GM19438 (cell line): ENCODE measurements at regions not wholly inside any gene's neighbourhood (a gene's known extent, or its start where the extent isn't known, plus 50 kb on each side); places are given as distances from the start of the nearest gene placed in this dataset.
"Not testable (repeated sequence)": the region's sequence is repeated elsewhere in the genome, so short reads cannot be mapped to it uniquely, and the experiment has no call there.

Experiments
- ATAC-seq: cut with Tn5 transposase; IDR thresholded peaks from one replicate; pipeline ENCODE4 v1.9.1; 2021; ENCODE audit warnings: low read depth; ENCODE audit not compliant: unreplicated experiment

DNA sequence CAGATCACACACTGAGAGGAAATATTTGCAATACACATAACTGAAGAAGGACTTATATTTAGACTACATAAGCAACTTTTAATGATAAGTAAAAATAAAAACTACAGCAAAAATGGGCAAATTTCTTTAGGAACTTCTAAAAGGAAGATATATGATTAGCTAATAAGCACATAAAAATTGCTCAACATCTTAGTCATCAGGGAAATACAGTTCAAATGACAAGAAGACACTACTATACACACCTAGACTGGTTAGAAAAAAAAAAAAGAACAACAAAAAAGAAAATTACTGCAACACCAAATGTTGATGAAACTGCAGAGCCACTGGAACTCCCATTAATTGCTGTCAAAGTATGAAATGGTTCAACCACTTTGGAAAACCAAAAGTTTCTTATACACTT is 1247.5 kb upstream of the ACVR2A start:
- ATAC-seq = no peak

DNA sequence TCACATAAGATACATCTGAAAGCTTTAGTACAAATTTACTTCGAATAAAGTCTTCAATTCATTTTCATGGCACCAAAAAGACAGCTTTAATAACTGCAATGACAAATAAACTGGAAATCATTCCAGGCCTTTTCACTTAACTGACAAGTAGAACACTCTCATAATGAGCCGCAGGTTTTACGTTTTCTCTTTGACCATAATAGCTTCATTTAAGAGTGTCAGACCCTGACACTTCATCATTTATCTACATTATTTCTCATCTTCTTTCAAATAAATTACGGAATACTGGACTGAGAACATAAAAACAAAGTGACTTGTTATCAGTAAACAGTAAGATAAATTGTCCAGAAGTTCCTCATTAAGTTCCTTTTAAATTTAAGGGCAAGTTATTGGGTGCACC is 1252.9 kb upstream of the ACVR2A start:
- no peak for ATAC-seq

DNA sequence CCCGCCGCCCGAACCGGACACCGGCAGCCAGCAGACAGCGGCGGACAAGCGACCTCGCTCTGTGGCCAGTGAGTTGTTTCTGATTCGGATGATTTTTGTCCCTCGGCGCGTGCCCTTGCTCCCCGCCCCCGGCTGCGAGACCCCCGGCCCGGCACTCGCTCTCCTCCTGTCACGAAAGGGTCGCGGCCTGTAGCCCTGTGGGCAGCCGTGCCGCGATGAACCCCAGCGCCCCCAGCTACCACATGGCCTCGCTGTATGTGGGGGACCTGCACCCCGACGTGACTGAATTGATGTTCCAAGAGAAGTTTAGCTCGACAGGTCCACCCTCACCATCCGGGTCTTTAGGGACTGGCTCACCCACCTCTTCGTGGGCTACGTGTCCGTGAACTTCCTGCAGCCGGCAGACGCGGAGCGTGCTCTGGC is 1257.5 kb upstream of the ACVR2A start:
- ATAC-seq = no peak

DNA sequence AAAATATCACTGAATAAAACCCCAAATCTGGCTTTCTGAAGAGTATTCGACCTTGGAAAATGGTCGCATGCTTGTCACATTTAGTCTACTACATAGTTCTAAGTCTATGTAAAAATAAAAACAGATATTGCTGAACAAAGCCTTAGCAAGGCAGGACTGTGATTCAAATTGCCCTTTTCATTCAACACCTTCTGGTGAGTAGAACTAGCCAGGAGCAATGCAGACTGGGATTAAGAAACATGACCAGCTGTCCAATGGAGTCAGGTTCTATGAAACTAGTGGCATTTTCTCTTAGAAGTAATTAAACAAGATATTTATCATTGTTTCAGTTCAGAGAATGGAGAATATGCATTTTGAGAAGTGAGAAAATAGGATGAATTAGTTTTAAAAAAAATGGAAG is 1260.5 kb upstream of the ACVR2A start:
- ATAC-seq = no peak

DNA sequence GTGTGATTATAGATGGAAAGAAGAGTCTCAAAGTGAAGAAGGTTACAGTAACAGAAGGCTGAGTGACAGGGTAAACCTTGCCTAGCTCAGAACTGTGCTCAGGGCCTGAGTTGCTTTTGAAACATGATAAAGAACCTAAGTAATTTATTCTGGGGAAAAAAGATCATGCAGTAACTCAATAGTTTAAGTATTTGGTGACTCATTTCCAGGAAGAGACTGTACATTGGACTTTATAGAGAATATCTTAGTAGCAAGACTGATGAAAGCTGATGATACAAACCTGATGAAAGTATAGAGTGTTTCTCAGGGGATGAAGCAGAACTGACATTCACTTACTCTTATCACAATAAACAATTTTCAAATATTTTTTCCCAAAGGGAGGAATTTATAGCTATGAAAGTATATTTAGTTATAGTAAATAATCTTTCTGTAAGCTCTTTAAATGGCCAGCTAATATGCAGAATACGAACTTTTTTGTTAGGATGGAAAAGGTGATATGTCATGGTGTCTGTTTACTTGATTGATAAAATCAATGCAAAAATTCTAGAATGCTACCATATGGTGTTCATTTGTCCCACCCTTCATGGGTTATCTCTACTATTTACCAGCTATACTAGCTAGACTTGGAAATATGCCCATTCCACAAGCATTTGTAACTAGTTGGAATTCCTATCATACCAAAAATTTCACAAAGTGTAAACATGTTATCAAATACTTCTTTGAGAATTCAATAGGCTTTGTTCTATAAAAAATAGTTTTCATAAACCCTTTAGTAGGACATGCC is 1265.5 kb upstream of the ACVR2A start:
- ATAC-seq = no peak

DNA sequence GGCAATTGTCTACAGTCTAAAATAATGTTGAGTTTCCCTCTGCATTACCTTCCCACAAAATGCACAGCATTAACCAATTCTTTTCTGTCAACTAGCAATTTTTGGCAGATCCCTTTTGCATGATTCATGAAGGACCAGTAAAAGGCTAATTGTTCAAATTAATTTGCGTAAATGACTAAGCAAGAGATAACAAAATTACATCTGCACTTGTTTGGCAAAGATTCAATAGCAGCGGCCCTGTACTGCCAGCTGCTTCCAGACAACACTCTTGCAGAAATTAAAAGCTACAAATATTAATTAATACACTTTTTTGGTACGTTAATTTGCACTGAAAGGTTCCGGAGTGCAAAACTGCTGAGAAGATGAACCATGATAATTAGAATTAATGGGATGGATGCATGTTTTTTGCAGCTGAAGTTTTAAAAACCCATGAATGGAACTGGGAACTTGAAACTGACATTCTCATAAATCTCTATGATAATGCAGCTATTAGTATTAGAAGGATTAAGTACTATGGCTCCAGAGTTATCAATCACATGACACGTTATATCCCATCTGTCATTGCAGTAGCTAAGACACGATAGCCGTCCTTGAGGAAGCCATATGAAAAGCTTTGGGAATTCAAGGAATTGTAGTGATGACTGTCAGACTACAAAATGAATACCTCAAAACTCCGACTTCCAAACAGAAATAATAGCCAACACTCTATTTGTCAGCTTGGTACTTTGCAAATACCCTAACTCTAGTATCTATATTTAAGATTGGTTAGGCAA is 1268.3 kb upstream of the ACVR2A start:
- no peak for ATAC-seq

DNA sequence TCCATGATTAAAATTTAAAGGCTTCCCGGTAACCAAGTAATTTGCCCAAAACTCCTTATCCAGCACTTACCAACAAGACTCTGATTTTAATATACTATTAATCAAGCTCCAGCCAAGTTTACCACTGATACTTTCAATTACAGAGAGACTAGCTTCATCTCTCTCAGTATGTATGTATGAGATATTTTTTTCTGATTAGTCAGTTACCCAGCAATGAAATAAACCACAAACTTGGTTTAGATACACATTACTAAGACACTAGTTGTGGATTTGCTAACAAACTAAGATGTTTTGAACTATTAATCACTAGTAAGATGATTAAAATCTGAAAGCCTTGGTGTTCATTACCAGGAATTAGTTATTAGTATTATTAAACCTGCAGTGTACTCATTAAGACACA is 1272.2 kb upstream of the ACVR2A start:
- no peak for ATAC-seq

DNA sequence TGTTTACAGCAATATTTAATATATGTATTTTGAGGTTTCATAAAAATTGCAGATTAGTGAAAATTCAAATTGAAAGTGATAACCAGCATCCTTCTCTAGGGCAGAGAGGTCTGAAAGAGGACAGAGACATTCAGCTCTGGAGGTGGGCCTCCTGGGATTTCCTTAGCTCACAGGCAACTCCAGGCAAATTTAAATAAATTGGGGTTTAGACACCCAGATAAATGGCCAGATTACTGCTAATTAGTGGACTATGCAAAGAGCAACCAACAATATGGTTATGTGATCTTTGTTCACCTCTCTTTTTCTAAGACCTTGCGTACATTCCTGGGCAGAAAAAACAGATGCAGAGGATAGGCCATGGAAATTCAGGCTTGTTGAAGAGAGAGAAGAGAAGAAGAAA is 1282.8 kb upstream of the ACVR2A start:
- no peak for ATAC-seq

DNA sequence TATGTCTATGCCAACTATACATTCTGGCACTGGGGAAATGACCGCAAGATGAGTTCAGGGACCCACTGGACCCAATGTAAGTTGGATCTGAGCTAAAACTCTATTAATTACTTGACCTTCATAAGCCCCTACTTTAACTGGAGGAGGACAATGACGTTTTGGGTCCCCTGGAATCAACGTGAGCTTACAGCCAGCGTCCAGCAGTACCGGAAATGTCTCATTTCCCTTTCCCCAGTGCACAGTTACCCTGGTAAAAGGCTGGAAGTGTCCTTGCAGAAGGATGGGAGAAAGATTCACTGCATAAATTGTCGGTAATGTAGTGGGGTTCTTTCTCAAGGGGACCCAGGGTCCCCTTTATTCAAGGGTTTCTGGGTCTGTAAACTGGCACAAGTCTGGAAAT is 1297.6 kb upstream of the ACVR2A start:
- ATAC-seq = no peak

DNA sequence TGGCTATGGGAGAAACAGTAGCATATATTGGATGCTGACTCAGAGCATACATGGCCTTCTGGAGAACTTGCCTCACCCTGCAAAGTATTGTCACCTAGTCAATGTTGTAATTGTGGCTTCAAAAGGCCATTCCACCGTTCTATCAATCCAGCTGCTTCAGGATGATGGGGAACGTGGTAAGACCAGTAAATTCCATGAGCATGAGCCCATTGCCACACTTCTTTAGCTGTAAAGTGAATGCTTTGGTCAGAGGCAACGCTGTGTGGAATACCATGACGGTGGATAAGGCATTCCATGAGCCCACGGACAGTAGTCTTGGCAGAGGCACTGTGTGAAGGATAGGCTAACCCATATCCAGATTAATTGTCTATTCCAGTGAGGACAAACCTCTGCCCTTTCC is 1300.1 kb upstream of the ACVR2A start:
- no peak for ATAC-seq

DNA sequence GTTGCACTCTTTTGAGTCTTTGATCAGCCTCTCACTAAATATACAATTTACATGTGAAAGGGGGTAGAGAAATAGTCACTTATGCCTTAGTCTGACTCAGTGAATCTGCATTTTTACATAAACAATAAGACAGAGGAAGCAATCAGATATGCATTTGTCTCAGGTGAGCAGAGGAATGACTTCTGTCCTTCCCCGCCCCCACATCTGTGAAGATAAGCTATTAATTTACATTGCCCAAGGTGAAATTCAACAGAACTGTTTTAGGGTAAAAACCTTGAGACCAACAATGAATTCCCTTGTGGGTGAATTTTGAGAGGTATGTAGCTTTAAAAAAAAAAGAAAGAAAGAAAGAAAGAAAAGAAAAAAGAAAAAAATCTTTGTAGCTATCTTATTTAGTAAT is 1302.9 kb upstream of the ACVR2A start:
- ATAC-seq = no peak

DNA sequence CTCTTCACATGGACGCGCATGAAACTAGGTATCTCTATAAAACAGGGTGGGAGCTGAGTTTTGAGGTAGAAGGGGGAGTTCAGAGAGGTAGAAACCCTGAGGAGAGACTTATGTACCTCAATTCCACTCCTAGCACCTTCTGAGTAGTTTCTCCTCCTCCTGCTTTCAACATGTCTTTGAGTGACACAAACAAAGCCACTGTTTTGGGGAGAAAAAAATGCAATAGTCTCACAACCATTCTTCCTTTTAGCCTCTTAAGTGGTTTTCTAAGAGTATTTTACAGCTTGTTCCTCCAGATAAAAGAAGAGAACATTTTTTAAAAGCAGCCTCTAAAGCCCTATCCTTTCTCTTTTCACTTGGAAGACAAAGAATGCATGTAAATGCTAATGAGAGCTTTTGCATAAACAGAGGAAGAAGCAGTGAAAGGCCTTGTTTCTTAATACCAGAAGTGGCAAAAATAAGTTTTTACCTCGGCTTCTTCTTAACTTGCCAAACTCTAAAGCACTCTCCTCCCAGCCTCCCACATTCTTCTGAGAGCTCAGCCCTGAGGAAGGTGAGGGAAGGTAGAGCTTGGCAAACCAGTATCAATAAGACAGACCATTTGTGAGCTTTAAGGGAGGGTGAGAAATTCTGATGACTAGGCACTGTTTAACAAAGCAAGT is 1304.4 kb upstream of the ACVR2A start:
- ATAC-seq = no peak

DNA sequence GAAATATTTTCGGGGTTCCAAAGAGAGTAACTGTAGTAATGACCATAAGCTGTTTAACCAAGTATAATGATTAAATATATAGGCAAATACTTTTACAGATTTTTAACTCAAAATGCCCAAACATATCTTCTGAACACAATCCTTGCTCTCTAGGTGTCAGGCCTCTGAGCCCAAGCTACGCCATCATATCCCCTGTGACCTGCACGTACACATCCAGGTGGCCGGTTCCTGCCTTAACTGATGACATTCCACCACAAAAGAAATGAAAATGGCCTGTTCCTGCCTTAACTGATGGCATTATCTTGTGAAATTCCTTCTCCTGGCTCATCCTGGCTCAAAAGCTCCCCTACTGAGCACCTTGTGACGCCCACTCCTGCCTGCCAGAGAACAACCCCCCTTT is 1305.1 kb upstream of the ACVR2A start:
- not testable (repeated sequence) for ATAC-seq

DNA sequence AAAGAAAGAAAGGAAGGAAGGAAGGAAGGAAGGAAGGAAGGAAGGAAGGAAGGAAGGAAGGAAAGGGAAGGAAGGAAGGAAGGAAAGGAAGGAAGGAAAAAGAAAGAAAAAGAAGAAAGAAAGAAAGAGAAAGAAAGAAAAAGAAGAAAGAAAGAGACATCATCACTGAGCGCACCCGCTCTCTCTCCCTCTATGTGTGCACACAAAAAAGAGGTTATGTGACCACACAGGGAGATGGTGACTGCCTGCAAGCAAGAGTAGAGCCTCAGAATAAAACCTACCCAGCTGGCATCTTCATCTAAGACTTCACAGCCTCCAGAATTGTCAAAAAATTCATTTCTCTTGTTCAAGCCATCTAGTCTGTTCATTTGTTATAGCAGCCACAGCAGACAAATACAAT is 1307.4 kb upstream of the ACVR2A start:
- no peak for ATAC-seq

DNA sequence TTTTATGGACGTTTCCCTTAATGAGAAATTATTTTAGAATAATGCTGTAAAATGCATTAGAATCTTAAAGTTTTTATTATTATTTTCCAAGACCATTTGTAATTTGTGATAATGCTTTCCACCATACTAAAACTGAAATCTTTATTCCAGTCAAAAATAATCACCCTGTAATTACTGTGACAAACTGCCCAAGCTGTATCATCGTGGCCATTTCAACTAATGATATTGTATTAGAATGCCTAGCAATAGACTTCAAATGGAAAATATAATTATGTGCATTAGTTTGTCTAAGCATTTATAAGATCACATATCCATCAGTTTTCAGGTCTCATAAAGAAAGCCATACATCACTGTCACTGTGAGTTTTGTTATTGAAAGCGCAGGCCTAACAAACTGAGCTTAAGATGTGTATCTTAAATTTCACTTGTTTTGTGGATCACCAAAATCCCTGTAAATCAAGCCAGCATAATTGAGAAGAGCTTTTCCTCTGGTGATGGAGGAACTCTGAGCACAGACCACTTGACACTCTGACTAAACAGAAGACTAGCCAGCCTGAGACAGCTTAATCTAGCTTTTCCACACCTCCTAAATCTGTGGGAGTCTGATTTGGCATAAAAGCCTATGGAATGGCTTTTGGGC is 1312.2 kb upstream of the ACVR2A start:
- no peak for ATAC-seq

DNA sequence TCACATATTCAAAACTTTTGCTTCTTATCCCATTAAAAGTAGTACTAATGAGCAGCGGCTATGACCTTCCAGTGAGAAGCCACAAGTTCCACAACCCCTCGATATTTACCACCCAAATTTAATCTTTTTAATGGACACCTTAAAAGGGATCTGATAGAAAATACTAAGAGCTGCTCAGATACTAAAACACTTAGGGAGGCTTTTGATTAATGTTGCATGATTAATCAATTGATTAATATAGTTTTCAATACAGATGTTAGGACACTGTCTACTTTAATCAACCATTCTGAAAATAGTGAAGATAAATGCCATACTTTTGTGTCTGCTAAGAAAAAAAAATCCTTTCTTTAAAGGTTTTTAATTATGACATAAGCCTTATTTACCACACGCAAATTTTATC is 1312.8 kb upstream of the ACVR2A start:
- no peak for ATAC-seq

DNA sequence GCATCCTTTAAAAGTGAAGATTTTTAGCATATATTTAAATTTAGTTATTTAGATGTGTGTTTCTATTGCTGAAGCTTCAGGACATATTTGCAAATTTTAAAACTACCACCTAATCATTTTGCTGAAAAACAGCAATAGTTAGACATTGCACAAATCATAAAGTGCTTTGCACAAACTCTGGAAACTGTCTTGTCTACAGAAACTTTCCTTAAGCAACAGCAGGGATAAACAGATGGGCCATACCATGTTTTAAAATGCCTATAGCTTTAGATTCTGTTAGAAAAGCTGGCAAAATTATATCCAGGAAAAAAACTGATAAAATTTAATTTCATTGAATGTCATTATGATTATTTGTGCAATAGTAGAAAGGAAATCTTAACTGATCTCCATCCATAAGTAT is 1313.9 kb upstream of the ACVR2A start:
- no peak for ATAC-seq

DNA sequence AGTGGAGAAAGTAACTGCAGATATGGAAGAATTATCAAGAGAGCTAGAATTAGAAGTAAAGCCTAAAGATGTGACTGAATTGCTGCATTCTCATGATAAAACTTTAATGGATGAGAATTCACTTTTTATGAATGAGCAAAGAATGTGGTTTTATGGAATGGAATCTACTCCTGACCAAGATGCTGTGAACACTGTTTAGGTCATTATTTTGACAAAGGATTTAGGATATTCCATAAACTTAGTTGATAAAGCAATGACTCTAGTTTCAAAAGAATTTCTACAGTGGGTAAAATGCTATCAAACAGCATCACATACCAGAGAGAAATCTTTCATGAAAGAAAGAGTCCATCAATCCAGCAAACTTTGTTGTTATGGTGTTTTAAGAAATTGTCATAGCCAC is 1317.7 kb upstream of the ACVR2A start:
- ATAC-seq = no peak

DNA sequence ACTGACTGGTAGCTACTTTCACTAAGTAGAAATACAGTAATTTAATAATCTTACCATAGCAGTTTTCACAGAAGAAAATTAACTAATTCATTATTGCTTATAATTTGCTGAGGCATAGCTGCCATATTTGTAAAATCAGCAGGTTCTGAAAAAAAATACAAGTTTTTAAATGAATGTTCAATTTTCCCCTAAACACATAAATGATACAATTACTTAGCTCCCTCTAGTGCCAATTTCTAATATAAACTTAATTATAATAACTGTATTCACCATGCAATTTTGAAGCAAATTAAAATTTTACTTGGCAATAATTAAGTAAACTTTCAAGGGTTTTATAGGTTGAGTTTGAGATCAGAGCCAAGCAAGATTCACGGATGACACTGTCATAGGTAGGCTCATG is 1321.6 kb upstream of the ACVR2A start:
- ATAC-seq = no peak

DNA sequence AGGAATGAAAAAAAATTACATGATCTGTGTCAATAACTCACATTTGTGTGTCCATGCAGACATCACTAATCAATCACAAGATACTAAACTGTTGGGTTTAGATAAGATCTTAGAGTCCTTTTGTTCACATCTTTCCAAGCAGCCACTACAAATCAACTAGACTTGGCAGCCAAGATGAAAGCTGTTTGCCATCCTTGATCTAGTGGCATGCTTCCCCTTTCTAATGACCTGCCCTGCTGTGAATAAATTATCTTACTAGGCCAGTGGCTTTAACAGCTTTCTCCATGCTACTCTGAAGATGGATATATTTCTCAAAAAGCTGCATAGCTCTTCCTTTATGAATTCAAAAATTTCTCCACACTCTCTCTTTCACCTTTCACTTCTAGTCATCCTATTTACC is 1338.0 kb upstream of the ACVR2A start:
- no peak for ATAC-seq

DNA sequence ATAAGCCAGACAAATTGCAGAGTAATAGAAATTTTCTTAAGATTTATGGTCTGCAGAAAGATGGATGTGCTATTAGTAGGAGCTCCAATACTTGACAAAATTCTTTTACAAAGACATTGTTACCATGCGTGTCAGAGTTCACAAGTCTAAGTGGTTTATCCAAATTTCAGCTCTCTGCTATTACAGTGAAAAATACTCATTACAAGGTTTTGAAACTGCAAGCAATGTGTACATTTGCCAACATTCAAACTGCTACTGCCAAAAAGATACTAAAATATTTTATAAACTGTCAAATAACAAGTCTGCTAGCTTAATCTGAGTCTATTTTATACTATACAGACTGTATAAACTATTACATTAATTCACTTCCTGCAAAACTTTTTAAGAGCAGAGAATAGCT is 1341.5 kb upstream of the ACVR2A start:
- no peak for ATAC-seq
